GM12878 (cell line): ENCODE measurements at regions not wholly inside any gene's neighbourhood (a gene's known extent, or its start where the extent isn't known, plus 50 kb on each side); places are given as distances from the start of the nearest gene placed in this dataset.

ENCODE experiments used
- ATAC-seq: fragments of 200-7000 bp; cut with Tn5 transposase; 3 replicates; pipeline ENCODE4 v1.9.1; 2020; ENCODE audit warnings: mild to moderate bottlenecking, moderate library complexity
- BruUV-seq: library from RNA; stranded (reverse); fragments of 400-500 nt; replicated peaks from 2 replicates; lab custom pipeline; 2021; lab: Mats Ljungman, UMichigan
- CTCF ChIA-PET: fragments of 300-600 bp; sonication (Branson Sonifier 250); formaldehyde crosslinking; extraction: SDS; loops from one replicate; lab custom pipeline; 2021; ENCODE audit warnings: inconsistent platforms; lab: Yijun Ruan, JAX
- POLR2A ChIA-PET: fragments of 350-600 bp; formaldehyde crosslinking; extraction: SDS; loops from one replicate; lab custom pipeline; 2021; ENCODE audit warnings: inconsistent platforms; lab: Charles Lee
- RAD21 ChIA-PET: fragments of 300-600 bp; sonication (Branson Sonifier 250); formaldehyde crosslinking; loops from one replicate; lab custom pipeline; 2023; ENCODE audit warnings: antibody characterized with exemption; ENCODE audit not compliant: unreplicated experiment; lab: Charles Lee
- SMC1A ChIA-PET: fragments of 300-600 bp; sonication (Branson Sonifier 250); formaldehyde crosslinking; loops from one replicate; lab custom pipeline; 2023; ENCODE audit not compliant: unreplicated experiment, uncharacterized antibody; lab: Charles Lee
- DNase-seq: peaks from one replicate; pipeline ENCODE4 v3.0.0-alpha.2; 2011; ENCODE audit warnings: low read depth, low spot score
- FAIRE-seq: peaks from 3 replicates; lab custom pipeline; 2011; peaks lifted over from hg19 to GRCh38; lab: Jason Lieb, UNC
- H2AFZ ChIP-seq: 2 replicates; pipeline ENCODE4 v1.6.0; 2011; ENCODE audit warnings: low read depth, low read length, control low read depth; ENCODE audit not compliant: control insufficient read depth
- H3K27ac ChIP-seq: 2 replicates; pipeline ENCODE4 v1.5.1; 2011; ENCODE audit warnings: control low read depth; ENCODE audit not compliant: control insufficient read depth, insufficient read depth
- H3K27me3 ChIP-seq, 2 experiments: replicated peaks in 1 of 2; 2 replicates each; pipeline versions ENCODE4 v1.6.0 to v1.6.1; 2011; ENCODE audit warnings: low read length in 1 of 2; ENCODE audit not compliant: control insufficient read depth in 2 of 2, insufficient read depth in 2 of 2
- H3K36me3 ChIP-seq, 2 experiments: 2 replicates each; pipeline ENCODE4 v1.5.1; 2011; ENCODE audit warnings: low read length in 1 of 2; ENCODE audit not compliant: control insufficient read depth in 2 of 2, insufficient read depth in 2 of 2
- H3K4me1 ChIP-seq: 2 replicates; pipeline ENCODE4 v1.6.1; 2011; ENCODE audit warnings: mild to moderate bottlenecking, low read length, moderate library complexity, mixed read lengths; ENCODE audit not compliant: control insufficient read depth, insufficient read depth
- H3K4me2 ChIP-seq: 2 replicates; pipeline ENCODE4 v1.6.0; 2011; ENCODE audit warnings: control low read depth; ENCODE audit not compliant: control insufficient read depth, insufficient read depth
- H3K4me3 ChIP-seq: fragments of 200-600 bp; sonication (generic); 2 replicates; pipeline ENCODE4 v1.5.1; 2016
- H3K79me2 ChIP-seq: 2 replicates; pipeline ENCODE4 v1.6.0; 2011; ENCODE audit warnings: low read length; ENCODE audit not compliant: control insufficient read depth, insufficient read depth
- H3K9ac ChIP-seq: 2 replicates; pipeline ENCODE4 v1.8.0; 2011; ENCODE audit warnings: low read length, control low read depth, mixed read lengths; ENCODE audit not compliant: control insufficient read depth, insufficient read depth
- H3K9me3 ChIP-seq: replicated peaks from 3 replicates; pipeline ENCODE4 v1.5.1; 2011; ENCODE audit warnings: mild to moderate bottlenecking, low read length; ENCODE audit not compliant: control insufficient read depth, insufficient read depth
- H4K20me1 ChIP-seq: 2 replicates; pipeline ENCODE4 v1.6.0; 2011; ENCODE audit not compliant: control insufficient read depth, insufficient read depth
- ATF2 ChIP-seq: IDR thresholded peaks from 2 replicates; pipeline ENCODE4 v1.6.1; 2012; ENCODE audit warnings: low read length, inconsistent platforms
- EGR1 ChIP-seq, 2 experiments: IDR thresholded peaks; 1 replicate in 1 of 2; 2 replicates in 1 of 2; pipeline ENCODE4 v1.6.1; 2011 to 2012; ENCODE audit warnings: low read depth in 2 of 2, low read length in 2 of 2, borderline replicate concordance in 1 of 2, mild to moderate bottlenecking in 1 of 2, moderate library complexity in 1 of 2
- HCFC1 ChIP-seq: fragments of 150-350 bp; IDR thresholded peaks from 2 replicates; pipeline ENCODE4 v1.6.1; 2014; ENCODE audit warnings: low read length
- HDAC6 ChIP-seq: fragments of 200-600 bp; sonication (generic); IDR thresholded peaks from one replicate; pipeline ENCODE4 v1.8.0; 2017; ENCODE audit warnings: antibody characterized with exemption; ENCODE audit not compliant: unreplicated experiment
- NR2C1 ChIP-seq: fragments of 450-650 bp; IDR thresholded peaks from 2 replicates; pipeline ENCODE4 v1.6.1; 2017; ENCODE audit warnings: antibody characterized with exemption, mild to moderate bottlenecking, moderate library complexity
- NRF1 ChIP-seq: conservative IDR thresholded peaks from 2 replicates; pipeline ENCODE4 v1.6.1; 2011; ENCODE audit warnings: mild to moderate bottlenecking, low read depth, low read length, improper control_type of control experiment
- ZBED1 ChIP-seq: IDR thresholded peaks from 2 replicates; pipeline ENCODE4 v1.6.1; 2016; ENCODE audit warnings: borderline replicate concordance
- ZNF217 ChIP-seq: fragments of 450-650 bp; IDR thresholded peaks from 2 replicates; pipeline ENCODE4 v1.6.1; 2017; ENCODE audit warnings: antibody characterized with exemption, mild to moderate bottlenecking
- ZZZ3 ChIP-seq: IDR thresholded peaks from 2 replicates; pipeline ENCODE4 v1.6.1; 2011; ENCODE audit warnings: low read depth; ENCODE audit not compliant: control insufficient read depth, insufficient read length
- WGBS: methylation state at CpG from one replicate; pipeline ENCODE4 v1.1.6; 2016; ENCODE audit warnings: low lambda C conversion rate; ENCODE audit not compliant: insufficient replicate concordance, insufficient coverage; ENCODE audit errors: missing lambda C conversion rate; 5-methylcytosine and 5-hydroxymethylcytosine counted together
- in situ Hi-C: fragments of 300-500 bp; cut with MboI; formaldehyde crosslinking; loops from 9 replicates; pipeline ENCODE4 v1.14.3; 2018; ENCODE audit warnings: mixed read lengths
- intact Hi-C: fragments of 100-400 bp; cut with micrococcal nuclease; formaldehyde crosslinking; loops from one replicate; pipeline ENCODE4 v1.14.2; 2022; ENCODE audit not compliant: unreplicated experiment
- TF ChIP-seq, protein P1 (sequence below): fragments of 450-650 bp; formaldehyde crosslinking; IDR thresholded peaks from 2 replicates; pipeline ENCODE4 v1.4.0; 2022; ENCODE audit warnings: mild to moderate bottlenecking, moderate library complexity
- TF ChIP-seq, protein P2 (sequence below): IDR thresholded peaks from 2 replicates; pipeline ENCODE4 v1.6.1; 2012; ENCODE audit warnings: low read depth, low read length, improper control_type of control experiment

- no peaks in the 10 kb centered on the region for H3K4me1 ChIP-seq
- H3K4me2 ChIP-seq: no peak overlapping the region
- intact Hi-C loops: no loop called here
- no peaks in the 10 kb centered on the region for H3K79me2 ChIP-seq
- ChIA-PET POLR2A (no interaction called here), CTCF (no interaction called here), RAD21 (interaction anchor here (0.6 kb wide), 1 partner anchor 264 kb away, joined by 3 read pairs; no protein-coding TSS in a partner anchor), SMC1A (no interaction called here)
- H4K20me1 ChIP-seq: no peaks in the 10 kb centered on the region
- WGBS: 0% methylated on average over 2 of the region's 2 CpGs
- H3K27me3 ChIP-seq: no peaks in the 10 kb centered on the region
- no peak overlapping the region for H3K27ac ChIP-seq
- DNase-seq: no peak
- H3K36me3 ChIP-seq: no peaks in the 10 kb centered on the region
- H3K4me3 ChIP-seq: no peak overlapping the region
- H3K9ac ChIP-seq: no peak overlapping the region
- ATAC-seq: no peak
- FAIRE-seq: no peak
- in situ Hi-C loops: no loop called here
- TF ChIP-seq HDAC6 (no peak), NRF1 (no peak), EGR1 (IDR thresholded peaks at IDR 0.05; ENCODE audit: borderline replicate concordance in 1 of 2, low read depth in 2 of 2, low read length in 2 of 2) (no peak), HCFC1 (no peak), ATF2 (no peak), ZBED1 (no peak), ZNF217 (no peak), ZZZ3 (no peak), NR2C1 (no peak)
- TF ChIP-seq, protein P1, sequence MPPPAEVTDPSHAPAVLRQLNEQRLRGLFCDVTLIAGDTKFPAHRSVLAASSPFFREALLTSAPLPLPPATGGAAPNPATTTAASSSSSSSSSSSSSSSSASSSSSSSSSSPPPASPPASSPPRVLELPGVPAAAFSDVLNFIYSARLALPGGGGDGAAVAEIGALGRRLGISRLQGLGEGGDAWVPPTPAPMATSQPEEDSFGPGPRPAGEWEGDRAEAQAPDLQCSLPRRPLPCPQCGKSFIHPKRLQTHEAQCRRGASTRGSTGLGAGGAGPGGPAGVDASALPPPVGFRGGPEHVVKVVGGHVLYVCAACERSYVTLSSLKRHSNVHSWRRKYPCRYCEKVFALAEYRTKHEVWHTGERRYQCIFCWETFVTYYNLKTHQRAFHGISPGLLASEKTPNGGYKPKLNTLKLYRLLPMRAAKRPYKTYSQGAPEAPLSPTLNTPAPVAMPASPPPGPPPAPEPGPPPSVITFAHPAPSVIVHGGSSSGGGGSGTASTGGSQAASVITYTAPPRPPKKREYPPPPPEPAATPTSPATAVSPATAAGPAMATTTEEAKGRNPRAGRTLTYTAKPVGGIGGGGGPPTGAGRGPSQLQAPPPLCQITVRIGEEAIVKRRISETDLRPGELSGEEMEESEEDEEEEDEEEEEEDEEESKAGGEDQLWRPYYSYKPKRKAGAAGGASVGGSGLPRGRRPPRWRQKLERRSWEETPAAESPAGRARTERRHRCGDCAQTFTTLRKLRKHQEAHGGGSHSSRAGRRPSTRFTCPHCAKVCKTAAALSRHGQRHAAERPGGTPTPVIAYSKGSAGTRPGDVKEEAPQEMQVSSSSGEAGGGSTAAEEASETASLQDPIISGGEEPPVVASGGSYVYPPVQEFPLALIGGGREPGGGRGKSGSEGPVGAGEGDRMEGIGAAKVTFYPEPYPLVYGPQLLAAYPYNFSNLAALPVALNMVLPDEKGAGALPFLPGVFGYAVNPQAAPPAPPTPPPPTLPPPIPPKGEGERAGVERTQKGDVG: no peak
- TF ChIP-seq, protein P2, sequence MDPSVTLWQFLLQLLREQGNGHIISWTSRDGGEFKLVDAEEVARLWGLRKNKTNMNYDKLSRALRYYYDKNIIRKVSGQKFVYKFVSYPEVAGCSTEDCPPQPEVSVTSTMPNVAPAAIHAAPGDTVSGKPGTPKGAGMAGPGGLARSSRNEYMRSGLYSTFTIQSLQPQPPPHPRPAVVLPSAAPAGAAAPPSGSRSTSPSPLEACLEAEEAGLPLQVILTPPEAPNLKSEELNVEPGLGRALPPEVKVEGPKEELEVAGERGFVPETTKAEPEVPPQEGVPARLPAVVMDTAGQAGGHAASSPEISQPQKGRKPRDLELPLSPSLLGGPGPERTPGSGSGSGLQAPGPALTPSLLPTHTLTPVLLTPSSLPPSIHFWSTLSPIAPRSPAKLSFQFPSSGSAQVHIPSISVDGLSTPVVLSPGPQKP: no peak
- BruUV-seq: no TSS peak
- no peak overlapping the region for H2AFZ ChIP-seq
- H3K9me3 ChIP-seq: no peaks in the 10 kb centered on the region
These were observed 1816.2 kb upstream of the FLRT2 start for GRCh38 chr14:83713732-83714131.
